ENCODE measurements at regions not wholly inside any gene's neighbourhood (a gene's known extent, or its start where the extent isn't known, plus 50 kb on each side); places are given as distances from the start of the nearest gene placed in this dataset.

DNA sequence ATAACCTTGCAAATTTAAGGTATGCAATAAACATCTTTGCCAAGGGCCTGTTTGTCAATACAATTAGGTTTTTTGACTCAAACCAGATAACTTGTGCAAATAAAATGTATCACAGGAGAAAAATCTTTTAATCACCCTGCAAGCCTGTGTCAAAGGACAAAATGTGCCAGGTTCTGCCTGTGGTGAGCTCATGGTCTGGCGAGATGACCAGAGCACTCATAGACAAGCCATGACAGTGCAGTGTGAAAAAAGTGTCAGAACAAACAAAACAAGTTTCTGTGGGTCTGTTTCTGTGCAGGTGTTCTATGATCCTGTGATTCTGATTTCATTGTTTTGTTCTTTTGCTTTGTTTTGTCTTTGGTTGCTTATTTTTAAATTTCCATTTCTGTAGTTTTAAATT is 847.2 kb downstream of the VRK1 start:
- TF ChIP-seq HDAC2 (CRISPR knock-in tag; IDR thresholded peaks at IDR 0.05) (no peak), POLR2AphosphoS5 (IDR thresholded peaks at IDR 0.05; ENCODE audit: low read depth, low read length) (no peak), ZNF776 (CRISPR knock-in tag; IDR thresholded peaks at IDR 0.05) (no peak), ZNF274 (CRISPR knock-in tag; IDR thresholded peaks at IDR 0.05) (no peak), SIN3A (IDR thresholded peaks at IDR 0.05; ENCODE audit: borderline replicate concordance, low read depth, low read length) (no peak), JUND (CRISPR knock-in tag; IDR thresholded peaks at IDR 0.05) (no peak), ESRRA (CRISPR knock-in tag; IDR thresholded peaks at IDR 0.05; ENCODE audit: low read depth) (no peak), KLF6 (CRISPR knock-in tag; IDR thresholded peaks at IDR 0.05) (no peak), ZBTB7A (CRISPR knock-in tag; IDR thresholded peaks at IDR 0.05) (no peak)
- TF ChIP-seq, protein P1, sequence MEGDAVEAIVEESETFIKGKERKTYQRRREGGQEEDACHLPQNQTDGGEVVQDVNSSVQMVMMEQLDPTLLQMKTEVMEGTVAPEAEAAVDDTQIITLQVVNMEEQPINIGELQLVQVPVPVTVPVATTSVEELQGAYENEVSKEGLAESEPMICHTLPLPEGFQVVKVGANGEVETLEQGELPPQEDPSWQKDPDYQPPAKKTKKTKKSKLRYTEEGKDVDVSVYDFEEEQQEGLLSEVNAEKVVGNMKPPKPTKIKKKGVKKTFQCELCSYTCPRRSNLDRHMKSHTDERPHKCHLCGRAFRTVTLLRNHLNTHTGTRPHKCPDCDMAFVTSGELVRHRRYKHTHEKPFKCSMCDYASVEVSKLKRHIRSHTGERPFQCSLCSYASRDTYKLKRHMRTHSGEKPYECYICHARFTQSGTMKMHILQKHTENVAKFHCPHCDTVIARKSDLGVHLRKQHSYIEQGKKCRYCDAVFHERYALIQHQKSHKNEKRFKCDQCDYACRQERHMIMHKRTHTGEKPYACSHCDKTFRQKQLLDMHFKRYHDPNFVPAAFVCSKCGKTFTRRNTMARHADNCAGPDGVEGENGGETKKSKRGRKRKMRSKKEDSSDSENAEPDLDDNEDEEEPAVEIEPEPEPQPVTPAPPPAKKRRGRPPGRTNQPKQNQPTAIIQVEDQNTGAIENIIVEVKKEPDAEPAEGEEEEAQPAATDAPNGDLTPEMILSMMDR (CRISPR knock-in tag; IDR thresholded peaks at IDR 0.05) = no peak
- TF ChIP-seq, protein P2, sequence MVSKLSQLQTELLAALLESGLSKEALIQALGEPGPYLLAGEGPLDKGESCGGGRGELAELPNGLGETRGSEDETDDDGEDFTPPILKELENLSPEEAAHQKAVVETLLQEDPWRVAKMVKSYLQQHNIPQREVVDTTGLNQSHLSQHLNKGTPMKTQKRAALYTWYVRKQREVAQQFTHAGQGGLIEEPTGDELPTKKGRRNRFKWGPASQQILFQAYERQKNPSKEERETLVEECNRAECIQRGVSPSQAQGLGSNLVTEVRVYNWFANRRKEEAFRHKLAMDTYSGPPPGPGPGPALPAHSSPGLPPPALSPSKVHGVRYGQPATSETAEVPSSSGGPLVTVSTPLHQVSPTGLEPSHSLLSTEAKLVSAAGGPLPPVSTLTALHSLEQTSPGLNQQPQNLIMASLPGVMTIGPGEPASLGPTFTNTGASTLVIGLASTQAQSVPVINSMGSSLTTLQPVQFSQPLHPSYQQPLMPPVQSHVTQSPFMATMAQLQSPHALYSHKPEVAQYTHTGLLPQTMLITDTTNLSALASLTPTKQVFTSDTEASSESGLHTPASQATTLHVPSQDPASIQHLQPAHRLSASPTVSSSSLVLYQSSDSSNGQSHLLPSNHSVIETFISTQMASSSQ (IDR thresholded peaks at IDR 0.05; ENCODE audit: low read depth) = no peak
- TF ChIP-seq, protein P2 (CRISPR knock-in tag; IDR thresholded peaks at IDR 0.05; ENCODE audit: borderline replicate concordance) = no peak

Measured in HepG2 (cell line).